ENCODE measurements at regions not wholly inside any gene's neighbourhood (a gene's known extent, or its start where the extent isn't known, plus 50 kb on each side); places are given as distances from the start of the nearest gene placed in this dataset.
A peak's percentile ranks its signal among the peaks of the same experiment; 100 is the strongest.
"Not testable (repeated sequence)": the region's sequence is repeated elsewhere in the genome, so short reads cannot be mapped to it uniquely, and the experiment has no call there.

- DNase-seq (ENCODE audit: low read depth), result no peak
Measured at GRCh38 chr6:145277358-145278086, 457.8 kb downstream of the EPM2A start.

GRCh38 chr6:145278163-145278807, 457.0 kb downstream of the EPM2A start:
- no peak for DNase-seq (ENCODE audit: low read depth)

- no peak for DNase-seq (ENCODE audit: low read depth)
Measured at GRCh38 chr6:145279551-145279950, 455.8 kb downstream of the EPM2A start.

GRCh38 chr6:145279993-145280392, 455.3 kb downstream of the EPM2A start:
- DNase-seq (ENCODE audit: low read depth), result no peak

- DNase-seq (ENCODE audit: low read depth), result not testable (repeated sequence)
Measured at GRCh38 chr6:145283209-145283608, 452.1 kb downstream of the EPM2A start.

GRCh38 chr6:145283856-145284255, 451.5 kb downstream of the EPM2A start:
- DNase-seq (ENCODE audit: low read depth), result no peak

- no peak for DNase-seq (ENCODE audit: low read depth)
Measured at GRCh38 chr6:145286916-145287315, 448.4 kb downstream of the EPM2A start.

- DNase-seq (ENCODE audit: low read depth), result no peak
Measured at GRCh38 chr6:145289573-145289972, 445.7 kb downstream of the EPM2A start.

GRCh38 chr6:145290122-145290521, 445.2 kb downstream of the EPM2A start:
- DNase-seq (ENCODE audit: low read depth), result no peak

GRCh38 chr6:145292066-145292465, 443.3 kb downstream of the EPM2A start:
- DNase-seq (ENCODE audit: low read depth), result no peak

- DNase-seq (ENCODE audit: low read depth), result no peak
Measured at GRCh38 chr6:145294942-145295341, 440.4 kb downstream of the EPM2A start.

GRCh38 chr6:145295746-145296145, 439.6 kb downstream of the EPM2A start:
- DNase-seq (ENCODE audit: low read depth), result no peak

GRCh38 chr6:145305670-145306069, 429.6 kb downstream of the EPM2A start:
- no peak for DNase-seq (ENCODE audit: low read depth)

- no peak for DNase-seq (ENCODE audit: low read depth)
Measured at GRCh38 chr6:145306489-145306888, 428.8 kb downstream of the EPM2A start.

GRCh38 chr6:145309842-145310535, 425.3 kb downstream of the EPM2A start:
- peak; percentile 91 for DNase-seq (ENCODE audit: low read depth)

GRCh38 chr6:145312481-145312880, 422.8 kb downstream of the EPM2A start:
- DNase-seq (ENCODE audit: low read depth), result no peak

- no peak for DNase-seq (ENCODE audit: low read depth)
Measured at GRCh38 chr6:145313041-145313855, 422.1 kb downstream of the EPM2A start.

GRCh38 chr6:145315982-145316600, 419.2 kb downstream of the EPM2A start:
- DNase-seq (ENCODE audit: low read depth), result no peak

GRCh38 chr6:145318952-145319351, 416.4 kb downstream of the EPM2A start:
- no peak for DNase-seq (ENCODE audit: low read depth)

GRCh38 chr6:145319605-145320004, 415.7 kb downstream of the EPM2A start:
- no peak for DNase-seq (ENCODE audit: low read depth)

GRCh38 chr6:145323646-145324045, 411.7 kb downstream of the EPM2A start:
- peak; percentile 13 for DNase-seq (ENCODE audit: low read depth)

GRCh38 chr6:145327586-145327985, 407.7 kb downstream of the EPM2A start:
- peak; percentile 49 for DNase-seq (ENCODE audit: low read depth)

All from fibroblast of gingiva (primary cell).